Common myeloid progenitor, CD34-positive (primary cell): ENCODE measurements at regions not wholly inside any gene's neighbourhood (a gene's known extent, or its start where the extent isn't known, plus 50 kb on each side); places are given as distances from the start of the nearest gene placed in this dataset.

Experiments
- CTCF ChIA-PET: fragments of 350-600 bp; sonication (Branson Sonifier 250); formaldehyde crosslinking; loops from one replicate; lab custom pipeline; 2021; ENCODE audit warnings: antibody characterized with exemption; lab: Charles Lee
- POLR2A ChIA-PET: fragments of 350-600 bp; sonication (Branson Sonifier 250); formaldehyde crosslinking; loops from one replicate; lab custom pipeline; 2021; ENCODE audit warnings: antibody characterized with exemption; lab: Charles Lee
- DNase-seq, 3 donors: peaks; one replicate each; pipeline versions ENCODE4 v3.0.0 to v3.0.0-alpha.2; 2013
- H3K27ac ChIP-seq, 2 experiments: 1 replicate in 1 of 2; 2 replicates in 1 of 2; pipeline ENCODE4 v1.7.0; 2013; ENCODE audit warnings: inconsistent platforms in 2 of 2, low read length in 2 of 2, mild to moderate bottlenecking in 2 of 2, low read depth in 1 of 2, moderate library complexity in 1 of 2; ENCODE audit not compliant: severe bottlenecking in 2 of 2, insufficient read depth in 1 of 2, poor library complexity in 1 of 2
- H3K27me3 ChIP-seq, 5 experiments: replicated peaks in 2 of 5; 1 replicate in 3 of 5; 2 replicates in 2 of 5; pipeline versions ENCODE4 v1.6.1 to v1.7.0; 2013; ENCODE audit warnings: low read length in 4 of 5, mild to moderate bottlenecking in 2 of 5, moderate library complexity in 2 of 5, inconsistent platforms in 1 of 5; ENCODE audit not compliant: insufficient read depth in 5 of 5, control insufficient read depth in 4 of 5
- H3K36me3 ChIP-seq, 4 experiments: 1 replicate in 2 of 4; 2 replicates in 2 of 4; pipeline versions ENCODE4 v1.6.1 to v1.7.0; 2013; ENCODE audit warnings: low read length in 3 of 4, control low read depth in 1 of 4, mild to moderate bottlenecking in 1 of 4; ENCODE audit not compliant: control insufficient read depth in 4 of 4, insufficient read depth in 4 of 4
- H3K4me1 ChIP-seq, 4 experiments: 1 replicate in 3 of 4; 2 replicates in 1 of 4; pipeline versions ENCODE4 v1.6.1 to v1.7.1; 2013; ENCODE audit warnings: low read length in 3 of 4, mild to moderate bottlenecking in 3 of 4, control low read depth in 1 of 4, inconsistent platforms in 1 of 4, moderate library complexity in 1 of 4; ENCODE audit not compliant: control insufficient read depth in 4 of 4, insufficient read depth in 4 of 4; ENCODE audit errors: control extremely low read depth in 1 of 4
- H3K4me3 ChIP-seq, 7 experiments: 1 replicate in 4 of 7; 2 replicates in 3 of 7; pipeline versions ENCODE4 v1.5.1 to v1.7.0; 2013; ENCODE audit warnings: mild to moderate bottlenecking in 7 of 7, low read length in 6 of 7, moderate library complexity in 6 of 7, inconsistent platforms in 2 of 7, low read depth in 2 of 7, control low read depth in 1 of 7; ENCODE audit not compliant: insufficient read depth in 4 of 7, control insufficient read depth in 1 of 7; ENCODE audit errors: extremely low read depth in 1 of 7
- H3K9me3 ChIP-seq, 5 experiments: 1 replicate in 4 of 5; 2 replicates in 1 of 5; pipeline versions ENCODE4 v1.6.1 to v1.7.1; 2013; ENCODE audit warnings: low read length in 4 of 5, mild to moderate bottlenecking in 2 of 5, inconsistent platforms in 1 of 5, low read depth in 1 of 5, moderate library complexity in 1 of 5; ENCODE audit not compliant: control insufficient read depth in 4 of 5, insufficient read depth in 2 of 5; ENCODE audit errors: control extremely low read depth in 1 of 5
- WGBS: methylation state at CpG from one replicate; pipeline ENCODE4 v1.1.5; 2013; ENCODE audit not compliant: insufficient coverage; 5-methylcytosine and 5-hydroxymethylcytosine counted together

DNA sequence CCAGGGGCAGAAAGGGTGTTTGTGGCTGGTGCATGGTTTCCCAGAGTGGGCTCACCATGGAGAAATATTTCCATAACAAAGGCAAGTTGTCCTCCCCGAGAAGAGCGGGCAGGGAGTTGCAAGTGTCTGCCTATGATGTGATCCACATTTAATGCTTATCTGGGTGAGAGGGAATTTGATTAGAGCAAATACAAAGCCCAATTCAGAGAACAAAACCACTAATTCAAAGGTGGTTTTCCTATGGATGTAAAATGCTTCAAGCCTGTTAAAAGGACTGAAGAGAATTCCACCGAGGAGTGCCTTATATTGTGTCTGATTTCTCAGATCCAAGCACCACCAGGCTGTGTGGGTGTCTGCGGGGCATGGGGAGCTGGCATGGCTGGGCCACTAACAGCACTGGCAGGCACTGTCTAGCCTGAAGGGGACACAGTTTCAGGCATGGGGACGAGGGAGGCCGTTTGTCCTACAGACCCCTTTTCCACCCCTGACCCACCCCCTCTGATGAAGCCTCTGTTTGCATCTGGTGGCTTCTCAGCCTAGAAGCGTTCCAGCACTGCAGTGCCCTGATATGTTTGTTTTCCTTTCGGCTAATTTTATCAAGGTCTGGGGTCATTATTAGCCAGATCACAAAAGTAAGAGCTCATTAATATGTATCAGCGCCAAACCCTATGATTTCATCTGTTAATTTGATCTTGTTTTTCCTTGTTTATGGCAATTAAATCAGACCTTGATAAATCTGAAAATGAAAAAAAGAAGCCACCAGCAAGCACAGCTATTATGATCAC, 357.3 kb downstream of the HRH4 start:
- DNase-seq, result no peak
- H3K27ac ChIP-seq, result no peak overlapping the region
- no peaks in the 10 kb centered on the region for H3K9me3 ChIP-seq
- no peak overlapping the region for H3K4me3 ChIP-seq
- POLR2A ChIA-PET, result no interaction called here
- CTCF ChIA-PET, result no interaction called here
- WGBS, result 95% methylated on average over 6 of the region's 9 CpGs
- H3K4me1 ChIP-seq, result no peaks in the 10 kb centered on the region
- H3K36me3 ChIP-seq, result no peaks in the 10 kb centered on the region
- peaks cover 0 to 1% (median 0%) of the 10 kb centered on the region in 5 experiments for H3K27me3 ChIP-seq

- ChIA-PET CTCF (no interaction called here), POLR2A (no interaction called here)
- Histone ChIP-seq H3K9me3 (no peaks in the 10 kb centered on the region), H3K27me3 (peaks cover 0 to 1% (median 0%) of the 10 kb centered on the region in 5 experiments), H3K4me1 (no peaks in the 10 kb centered on the region), H3K27ac (no peak overlapping the region), H3K36me3 (no peaks in the 10 kb centered on the region), H3K4me3 (no peak overlapping the region)
- no peak for DNase-seq
- WGBS, result 81% methylated on average over 5 of the region's 6 CpGs
These were observed 358.0 kb downstream of the HRH4 start for GRCh38 chr18:24818441-24818840.

DNA sequence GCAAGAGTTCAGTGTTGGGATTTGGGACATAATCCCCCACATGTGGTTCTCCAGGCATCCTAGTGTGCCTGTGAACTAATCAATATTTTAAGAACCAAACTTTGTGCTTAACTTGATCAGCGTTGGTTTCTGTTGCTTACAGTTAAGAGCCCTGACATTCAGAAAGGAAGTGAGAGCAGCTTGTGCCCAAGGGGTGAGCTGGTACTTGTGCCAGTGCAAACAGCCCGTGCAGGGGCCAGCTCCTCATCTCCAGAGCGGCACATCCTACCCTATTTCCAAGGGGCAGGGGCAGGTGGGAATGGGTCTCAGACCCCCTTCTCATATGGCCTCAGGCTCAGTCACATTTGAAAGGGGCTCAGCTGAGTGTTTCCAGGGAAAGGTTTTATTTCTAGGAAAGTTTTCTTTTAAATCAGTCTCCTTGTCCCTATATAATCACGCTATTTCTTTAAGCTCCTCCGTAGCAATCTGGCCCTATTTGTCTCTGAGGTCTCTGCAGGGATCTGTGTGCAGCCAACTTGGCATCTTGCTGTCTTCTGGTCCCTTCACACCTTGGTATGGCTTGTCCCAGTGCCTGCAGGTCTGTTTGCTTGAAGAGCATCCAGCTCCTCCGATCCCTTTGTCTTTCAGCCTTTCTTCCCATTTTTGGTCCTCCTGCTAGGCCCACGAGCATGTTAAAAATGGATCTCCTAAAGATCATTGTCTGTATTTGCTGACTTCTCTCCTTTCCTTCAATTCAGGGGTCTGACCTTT, 358.9 kb downstream of the HRH4 start:
- CTCF ChIA-PET, result no interaction called here
- POLR2A ChIA-PET, result no interaction called here
- DNase-seq, result no peak
- Histone ChIP-seq H3K4me1 (no peaks in the 10 kb centered on the region), H3K36me3 (no peaks in the 10 kb centered on the region), H3K27ac (no peak overlapping the region), H3K27me3 (peaks cover 0 to 1% (median 0%) of the 10 kb centered on the region in 5 experiments), H3K4me3 (no peak overlapping the region), H3K9me3 (no peaks in the 10 kb centered on the region)
- 95% methylated on average over 7 of the region's 7 CpGs for WGBS

DNA sequence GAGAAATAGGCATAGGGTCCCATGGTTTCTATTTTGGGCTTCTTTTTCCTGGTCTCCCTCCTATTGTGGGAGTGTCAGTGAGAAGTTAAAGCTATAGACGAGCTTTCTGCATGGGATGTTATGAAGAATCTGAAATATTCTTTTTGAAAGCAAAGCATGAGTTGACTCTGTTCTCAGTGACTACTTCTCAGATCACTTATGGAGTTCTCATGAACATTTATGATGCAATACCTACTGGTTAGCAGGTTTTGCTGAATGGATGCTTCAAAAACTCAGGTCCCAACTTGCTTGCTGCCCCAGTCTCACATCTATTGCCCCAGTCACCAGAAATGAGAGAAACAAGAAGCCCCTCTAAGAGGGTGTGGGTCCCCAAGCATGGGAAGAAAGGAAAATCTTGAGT, 365.0 kb downstream of the HRH4 start:
- no CpG with 5 or more reads among the region's 1 CpG for WGBS
- Histone ChIP-seq H3K27ac (no peak overlapping the region), H3K4me3 (no peak overlapping the region), H3K4me1 (no peaks in the 10 kb centered on the region), H3K36me3 (no peaks in the 10 kb centered on the region), H3K9me3 (no peaks in the 10 kb centered on the region), H3K27me3 (no peaks in the 10 kb centered on the region)
- no peak for DNase-seq
- CTCF ChIA-PET, result no interaction called here
- POLR2A ChIA-PET, result no interaction called here

DNA sequence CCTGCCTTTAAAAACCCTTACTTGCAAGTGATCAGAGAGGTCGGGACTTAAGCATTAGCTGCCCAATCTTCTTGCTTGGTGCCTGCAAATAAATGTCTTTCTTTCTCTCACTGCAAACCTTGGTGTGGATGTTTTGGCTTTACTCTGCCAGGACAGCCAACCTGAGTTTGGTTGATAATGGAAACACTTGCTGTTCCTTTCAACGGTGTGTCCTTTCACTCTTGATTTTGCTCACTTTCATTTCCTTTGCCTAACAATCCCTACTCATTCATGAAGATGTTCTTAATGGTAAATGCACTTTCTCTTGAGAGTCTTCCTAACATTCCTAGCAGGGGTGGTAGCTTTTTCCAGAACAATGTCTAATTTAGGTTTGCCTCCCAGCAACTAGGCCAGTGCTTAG, 366.2 kb downstream of the HRH4 start:
- POLR2A ChIA-PET, result no interaction called here
- peaks cover 0 to 5% (median 2%) of the 10 kb centered on the region in 4 experiments for H3K4me1 ChIP-seq
- CTCF ChIA-PET, result interaction anchor here (1.0 kb wide), 1 partner anchor 13 kb away, joined by 3 read pairs; no protein-coding TSS in a partner anchor

GRCh38 chr18:24827501-24827900, 367.1 kb downstream of the HRH4 start:
- Histone ChIP-seq H3K9me3 (no peaks in the 10 kb centered on the region), H3K4me1 (peaks cover 0 to 10% (median 4%) of the 10 kb centered on the region in 4 experiments), H3K27ac (no peak overlapping the region), H3K27me3 (no peaks in the 10 kb centered on the region), H3K36me3 (no peaks in the 10 kb centered on the region), H3K4me3 (no peak overlapping the region)
- no peak for DNase-seq
- ChIA-PET POLR2A (no interaction called here), CTCF (no interaction called here)
- no CpG with 5 or more reads among the region's 1 CpG for WGBS

More for the DNA sequence above, 366.2 kb downstream of the HRH4 start:
- WGBS, result 90% methylated on average over 2 of the region's 2 CpGs
- no peaks in the 10 kb centered on the region for H3K27me3 ChIP-seq
- H3K36me3 ChIP-seq, result no peaks in the 10 kb centered on the region
- H3K9me3 ChIP-seq, result no peaks in the 10 kb centered on the region
- H3K27ac ChIP-seq, result no peak overlapping the region
- H3K4me3 ChIP-seq, result no peak overlapping the region
- DNase-seq, result no peak

DNA sequence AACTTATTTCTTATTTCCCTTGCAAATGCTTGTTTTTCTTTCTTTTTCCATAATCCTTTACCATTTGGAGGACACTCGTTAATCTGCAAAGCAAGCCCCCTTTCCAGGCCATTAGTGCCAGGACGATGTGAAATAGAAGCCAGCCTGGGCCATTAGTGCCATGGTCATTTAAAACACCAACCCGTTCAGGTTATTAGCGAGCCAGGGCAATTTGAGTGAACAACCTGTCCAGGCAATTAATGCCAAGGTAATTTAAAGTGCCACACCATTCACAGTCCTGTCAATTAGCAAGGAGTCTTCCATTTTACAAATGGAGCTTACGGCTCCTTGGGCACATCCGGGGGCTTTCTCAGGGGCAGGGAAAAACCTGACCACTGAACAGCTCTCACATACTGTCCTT, 370.6 kb downstream of the HRH4 start:
- Histone ChIP-seq H3K9me3 (no peaks in the 10 kb centered on the region), H3K27ac (no peak overlapping the region), H3K4me1 (peaks cover 0 to 10% (median 4%) of the 10 kb centered on the region in 4 experiments), H3K27me3 (no peaks in the 10 kb centered on the region), H3K36me3 (no peaks in the 10 kb centered on the region), H3K4me3 (no peak overlapping the region)
- POLR2A ChIA-PET, result no interaction called here
- WGBS, result 91% methylated on average over 6 of the region's 6 CpGs
- DNase-seq, result no peak
- CTCF ChIA-PET, result interaction anchor here (1.1 kb wide), 1 partner anchor 42 kb away, joined by 4 read pairs; no protein-coding TSS in a partner anchor
